SK-N-SH (cell line): ENCODE measurements at regions not wholly inside any gene's neighbourhood (a gene's known extent, or its start where the extent isn't known, plus 50 kb on each side); places are given as distances from the start of the nearest gene placed in this dataset.
"Not testable (repeated sequence)": the region's sequence is repeated elsewhere in the genome, so short reads cannot be mapped to it uniquely, and the experiment has no call there.

Source experiments
- CTCF ChIA-PET: fragments of 300-600, 350-600 bp; formaldehyde crosslinking; extraction: SDS; loops from one replicate; lab custom pipeline; 2021; lab: Yijun Ruan, JAX
- POLR2A ChIA-PET: fragments of 350-600 bp; sonication (Branson Sonifier 250); formaldehyde crosslinking; extraction: SDS; loops from one replicate; lab custom pipeline; 2020; ENCODE audit warnings: antibody characterized with exemption, inconsistent platforms; lab: Yijun Ruan, JAX
- DNase-seq: peaks from one replicate; pipeline ENCODE4 v3.0.0; 2012
- H2AFZ ChIP-seq: fragments of 200-600 bp; sonication (generic); 2 replicates; pipeline ENCODE4 v1.8.1; 2016; ENCODE audit warnings: antibody characterized with exemption, mild to moderate bottlenecking, low read depth
- H3F3A ChIP-seq: fragments of 200-600 bp; sonication (generic); replicated peaks from 2 replicates; pipeline ENCODE3; 2016; ENCODE audit warnings: antibody characterized with exemption, mild to moderate bottlenecking; ENCODE audit not compliant: insufficient read depth
- H3K27ac ChIP-seq, 2 experiments: fragments of 200-500 bp in 1 of 2; fragments of 200-600 bp in 1 of 2; sonication (Bioruptor generic) in 1 of 2; sonication (generic), shearing (Covaris generic) in 1 of 2; 2 replicates each; pipeline versions ENCODE4 v1.5.1 to v1.6.1; 2014 to 2016; ENCODE audit warnings: low read depth in 2 of 2, inconsistent platforms in 1 of 2, low read length in 1 of 2, mild to moderate bottlenecking in 1 of 2, mixed read lengths in 1 of 2
- H3K27me3 ChIP-seq: fragments of 200-600 bp; sonication (generic), shearing (Covaris generic); 2 replicates; pipeline ENCODE4 v1.6.1; 2016; ENCODE audit warnings: mixed run types; ENCODE audit not compliant: insufficient read depth
- H3K36me3 ChIP-seq, 2 experiments: fragments of 200-500 bp in 1 of 2; fragments of 200-600 bp in 1 of 2; sonication (Bioruptor generic) in 1 of 2; sonication (generic) in 1 of 2; replicated peaks in 1 of 2; 2 replicates each; pipeline versions ENCODE3 to v1.5.1; 2014 to 2016; ENCODE audit warnings: low read length in 1 of 2, mild to moderate bottlenecking in 1 of 2; ENCODE audit not compliant: insufficient read depth in 2 of 2, control insufficient read depth in 1 of 2
- H3K4me1 ChIP-seq, 2 experiments: fragments of 200-500 bp in 1 of 2; fragments of 200-600 bp in 1 of 2; sonication (Bioruptor generic) in 1 of 2; sonication (generic), shearing (Covaris generic) in 1 of 2; 2 replicates each; pipeline versions ENCODE4 v1.5.1 to v1.6.1; 2014 to 2016; ENCODE audit warnings: low read depth in 1 of 2, low read length in 1 of 2, mixed run types in 1 of 2; ENCODE audit not compliant: insufficient read depth in 2 of 2, control insufficient read depth in 1 of 2
- H3K4me2 ChIP-seq: fragments of 200-600 bp; sonication (generic), shearing (Covaris generic); 2 replicates; pipeline ENCODE4 v1.6.1; 2017; ENCODE audit warnings: mixed run types
- H3K4me3 ChIP-seq, 2 experiments: fragments of 200-500 bp in 1 of 2; fragments of 200-600 bp in 1 of 2; sonication (Bioruptor generic) in 1 of 2; sonication (generic), shearing (Covaris generic) in 1 of 2; 2 replicates each; pipeline versions ENCODE4 v1.5.1 to v1.8.1; 2014 to 2016; ENCODE audit warnings: low read depth in 2 of 2, inconsistent platforms in 1 of 2, low read length in 1 of 2, mild to moderate bottlenecking in 1 of 2, mixed read lengths in 1 of 2, moderate library complexity in 1 of 2
- H3K79me2 ChIP-seq: fragments of 200-600 bp; sonication (generic); 2 replicates; pipeline ENCODE4 v1.8.1; 2017; ENCODE audit warnings: mild to moderate bottlenecking; ENCODE audit not compliant: insufficient read depth
- H3K9ac ChIP-seq: fragments of 200-600 bp; sonication (generic); 2 replicates; pipeline ENCODE4 v1.6.1; 2017; ENCODE audit warnings: mixed run types
- H3K9me2 ChIP-seq: fragments of 200-600 bp; sonication (generic); 2 replicates; pipeline ENCODE4 v1.6.1; 2017; ENCODE audit warnings: mixed run types
- H3K9me3 ChIP-seq: fragments of 200-600 bp; sonication (generic); 2 replicates; pipeline ENCODE4 v1.6.1; 2017; ENCODE audit warnings: mixed run types, mild to moderate bottlenecking, moderate library complexity
- H4K20me1 ChIP-seq: fragments of 200-600 bp; sonication (generic); 2 replicates; pipeline ENCODE4 v1.6.1; 2017; ENCODE audit warnings: mild to moderate bottlenecking, mixed run types; ENCODE audit not compliant: insufficient read depth
- ELF1 ChIP-seq: IDR thresholded peaks from 2 replicates; pipeline ENCODE4 v1.4.0; 2012
- EP300 ChIP-seq, 2 experiments: IDR thresholded peaks; 2 replicates each; pipeline versions ENCODE4 v1.4.0 to v1.6.1; 2012; ENCODE audit warnings: borderline replicate concordance in 1 of 2, low read depth in 1 of 2, low read length in 1 of 2
- GABPA ChIP-seq: IDR thresholded peaks from 2 replicates; pipeline ENCODE4 v1.4.0; 2012; ENCODE audit warnings: low read depth, mild to moderate bottlenecking
- MEF2A ChIP-seq: IDR thresholded peaks from 2 replicates; pipeline ENCODE4 v1.4.0; 2012; ENCODE audit warnings: low read depth, borderline replicate concordance
- NRF1 ChIP-seq: IDR thresholded peaks from 2 replicates; pipeline ENCODE4 v1.6.1; 2012; ENCODE audit warnings: low read depth, mild to moderate bottlenecking, low read length
- PBX3 ChIP-seq: IDR thresholded peaks from 2 replicates; pipeline ENCODE4; 2012
- POLR2AphosphoS5 ChIP-seq: IDR thresholded peaks from 2 replicates; pipeline ENCODE4 v1.6.1; 2012; ENCODE audit warnings: low read depth, low read length
- SMC3 ChIP-seq: IDR thresholded peaks from 2 replicates; pipeline ENCODE4 v1.6.1; 2012; ENCODE audit warnings: low read depth, low read length, improper control_type of control experiment
- TCF12 ChIP-seq: IDR thresholded peaks from 2 replicates; pipeline ENCODE4 v1.4.0; 2012
- WGBS: methylation state at CpG from one replicate; pipeline ENCODE4 v1.1.6; 2017; ENCODE audit warnings: low lambda C conversion rate; 5-methylcytosine and 5-hydroxymethylcytosine counted together
- TF ChIP-seq, protein P1 (sequence below): IDR thresholded peaks from 2 replicates; pipeline ENCODE4 v1.4.0; 2012; ENCODE audit warnings: low read depth, borderline replicate concordance

GRCh38 chrX:45615591-45615990, 414.9 kb upstream of the DIPK2B start:
- H3F3A ChIP-seq, result peaks cover 29% of the 10 kb centered on the region
- 49% methylated on average over 6 of the region's 8 CpGs for WGBS
- DNase-seq, POLR2A ChIA-PET, H3K36me3 ChIP-seq, H3K9me2 ChIP-seq, H3K9ac ChIP-seq, H3K4me3 ChIP-seq, H3K27ac ChIP-seq, H3K4me2 ChIP-seq, H3K9me3 ChIP-seq, H3K79me2 ChIP-seq, H3K4me1 ChIP-seq, H3K27me3 ChIP-seq, H2AFZ ChIP-seq, CTCF ChIA-PET, H4K20me1 ChIP-seq: not testable (repeated sequence)
- peak; percentile 42; the same call in 1 of the 2 replicates for TF ChIP-seq POLR2AphosphoS5

DNA sequence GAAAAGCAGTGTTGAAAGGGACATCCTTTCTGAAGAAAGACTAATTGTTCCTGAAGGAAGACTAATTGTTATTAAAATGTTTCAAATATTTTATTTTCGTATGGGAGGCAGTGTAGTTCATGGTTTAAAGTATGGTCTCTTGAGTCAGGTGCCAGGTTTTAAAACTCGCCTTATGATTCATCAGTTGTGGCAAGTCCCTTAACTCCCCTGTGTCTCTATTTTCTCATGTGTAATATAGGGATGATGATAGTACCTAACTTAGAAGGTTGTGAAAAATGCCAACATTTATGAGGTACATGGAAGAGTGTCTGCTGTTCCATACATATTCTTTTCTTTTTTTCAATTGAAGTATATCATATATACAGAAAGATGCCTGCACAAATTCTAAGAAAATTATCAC, 414.2 kb upstream of the DIPK2B start:
- Histone ChIP-seq H3K9me3 (no peaks in the 10 kb centered on the region), H3K36me3 (peaks cover 0 to 6% of the 10 kb centered on the region in 2 experiments), H3K27ac (no peak overlapping the region), H3K9me2 (no peaks in the 10 kb centered on the region), H3K4me2 (no peak overlapping the region), H4K20me1 (no peaks in the 10 kb centered on the region), H3F3A (peaks cover 25% of the 10 kb centered on the region), H3K4me3 (no peak overlapping the region), H3K79me2 (no peaks in the 10 kb centered on the region), H3K27me3 (no peaks in the 10 kb centered on the region), H3K9ac (no peak overlapping the region), H2AFZ (no peak overlapping the region), H3K4me1 (no peaks in the 10 kb centered on the region; a peak in 1 of 4 replicates)
- CTCF ChIA-PET, result no interaction called here
- POLR2A ChIA-PET, result no interaction called here
- DNase-seq, result no peak
- whole genome bisulfite sequencing, result 62% methylated on average over 2 of the region's 2 CpGs
- TF ChIP-seq SMC3 (no peak), NRF1 (no peak), MEF2A (no peak)

DNA sequence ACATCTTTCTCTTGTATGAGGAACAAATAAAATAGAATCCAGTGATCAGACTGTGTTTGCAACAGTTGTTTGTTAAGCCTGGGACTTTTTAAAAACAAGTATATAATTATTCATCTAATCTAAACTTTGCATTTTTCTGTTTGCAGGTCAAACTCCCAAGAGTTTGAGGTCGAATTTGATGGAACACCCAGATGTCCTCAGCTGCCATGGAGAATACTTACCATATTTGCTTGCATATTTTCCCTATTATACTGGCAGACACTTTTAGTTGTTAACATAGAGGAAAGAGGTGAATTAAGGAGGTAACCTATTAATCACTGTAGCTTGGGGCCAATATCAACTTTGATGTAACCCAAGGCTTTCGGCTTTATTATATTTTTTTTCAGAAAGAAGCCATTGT, 401.5 kb upstream of the DIPK2B start:
- H3K4me1 ChIP-seq, result peaks cover 0 to 9% of the 10 kb centered on the region in 2 experiments; a peak in 1 of 4 replicates
- peak overlapping the region; percentile 43; the same call in 1 of the 2 replicates for H2AFZ ChIP-seq
- H3K27me3 ChIP-seq, result no peaks in the 10 kb centered on the region
- H3K36me3 ChIP-seq, result no peaks in the 10 kb centered on the region
- CTCF ChIA-PET, result no interaction called here
- H3K9ac ChIP-seq, result no peak overlapping the region
- H3K4me2 ChIP-seq, result no peak overlapping the region
- no peaks in the 10 kb centered on the region for H3K9me2 ChIP-seq
- 29% methylated on average over 2 of the region's 2 CpGs for WGBS
- H3F3A ChIP-seq, result peaks cover 3% of the 10 kb centered on the region
- DNase-seq, result no peak
- POLR2A ChIA-PET, result no interaction called here
- H3K9me3 ChIP-seq, result no peaks in the 10 kb centered on the region
- no peaks in the 10 kb centered on the region for H4K20me1 ChIP-seq
- peak overlapping the region in 1 of 2 experiments; percentile 80; a peak in 1 of 4 replicates for H3K27ac ChIP-seq
- TF ChIP-seq PBX3 (peak; percentile 21; the same call in 1 of the 2 replicates), TCF12 (0 out of 2 replicates have a peak, but pooled peaks have one; percentile 26), GABPA (no peak), EP300 (IDR thresholded peaks at IDR 0.05; ENCODE audit: borderline replicate concordance in 1 of 2, low read depth in 1 of 2, low read length in 1 of 2) (peak in 1 of 2 experiments; percentile 30; a peak in 1 of 4 replicates), NRF1 (no peak), ELF1 (no peak)
- TF ChIP-seq, protein P1, sequence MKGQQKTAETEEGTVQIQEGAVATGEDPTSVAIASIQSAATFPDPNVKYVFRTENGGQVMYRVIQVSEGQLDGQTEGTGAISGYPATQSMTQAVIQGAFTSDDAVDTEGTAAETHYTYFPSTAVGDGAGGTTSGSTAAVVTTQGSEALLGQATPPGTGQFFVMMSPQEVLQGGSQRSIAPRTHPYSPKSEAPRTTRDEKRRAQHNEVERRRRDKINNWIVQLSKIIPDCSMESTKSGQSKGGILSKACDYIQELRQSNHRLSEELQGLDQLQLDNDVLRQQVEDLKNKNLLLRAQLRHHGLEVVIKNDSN, result no peak
- H3K79me2 ChIP-seq, result no peaks in the 10 kb centered on the region
- no peak overlapping the region for H3K4me3 ChIP-seq
